RCC 7860 (cell line): ENCODE measurements at regions not wholly inside any gene's neighbourhood (a gene's known extent, or its start where the extent isn't known, plus 50 kb on each side); places are given as distances from the start of the nearest gene placed in this dataset.
A peak's percentile ranks its signal among the peaks of the same experiment; 100 is the strongest.

ENCODE experiments used
- DNase-seq: peaks from one replicate; pipeline ENCODE4 v3.0.0-alpha.2; 2015; ENCODE audit warnings: low spot score
- FAIRE-seq: peaks from 2 replicates; lab custom pipeline; 2012; peaks lifted over from hg19 to GRCh38; lab: Jason Lieb, UNC

DNA sequence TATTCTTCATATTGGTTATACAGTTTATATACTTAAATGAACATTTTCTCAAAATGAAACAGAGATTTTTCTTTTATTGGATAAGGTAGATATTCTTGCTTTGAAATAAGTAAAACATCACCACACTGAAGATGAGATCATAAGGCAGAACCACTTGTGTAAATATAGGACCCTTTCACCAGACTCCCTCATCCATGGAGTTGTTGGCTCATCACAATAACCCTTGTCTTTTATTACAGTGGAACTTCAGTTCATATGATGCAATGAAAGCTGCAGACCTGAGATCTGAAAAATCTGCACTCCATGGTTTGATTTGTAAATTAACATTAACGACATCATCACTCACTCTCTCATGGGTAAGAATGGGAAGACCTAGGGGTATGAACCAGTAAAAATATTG lies 51.9 kb upstream of the DBX2 start:
- DNase-seq (no peak), FAIRE-seq (no peak)

DNA sequence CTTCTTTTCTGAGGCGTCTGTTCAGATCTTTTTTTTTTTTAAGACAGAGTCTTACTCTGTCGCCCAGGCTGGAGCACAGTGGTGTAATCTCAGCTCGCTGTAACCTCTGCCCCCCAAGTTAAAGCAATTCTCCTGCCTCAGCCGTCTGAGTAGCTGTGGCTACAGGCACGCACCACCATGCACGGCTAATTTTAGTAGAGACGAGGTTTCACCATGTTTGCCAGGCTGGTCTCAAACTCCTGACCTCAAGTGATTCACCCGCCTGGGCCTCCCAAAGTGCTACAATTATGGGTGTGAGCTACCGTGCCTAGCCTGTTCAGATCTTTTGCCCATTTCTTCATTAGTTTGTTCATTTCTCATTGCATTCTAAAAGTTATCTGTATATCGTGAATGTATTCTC lies 55.1 kb upstream of the DBX2 start:
- DNase-seq: no peak
- no peak for FAIRE-seq

DNA sequence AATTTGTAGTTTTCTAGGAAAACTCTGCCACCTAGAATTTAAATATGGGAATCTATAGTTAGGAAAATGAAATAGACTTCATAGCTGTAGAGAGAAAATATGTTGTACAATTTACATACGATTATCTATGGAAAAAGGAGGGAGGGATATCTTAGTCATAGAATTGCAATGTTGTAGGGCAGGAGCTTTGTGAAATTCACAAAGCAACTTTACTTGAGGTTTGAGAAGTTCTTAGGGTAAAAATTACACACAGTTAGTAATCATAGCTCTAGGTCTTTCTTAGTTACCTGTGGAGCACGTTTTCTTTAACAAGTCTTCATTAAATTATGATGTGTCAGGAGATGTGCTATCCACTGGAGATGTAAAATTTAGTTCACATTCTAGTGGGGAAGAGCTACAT lies 61.4 kb upstream of the DBX2 start:
- DNase-seq: no peak
- no peak for FAIRE-seq

DNA sequence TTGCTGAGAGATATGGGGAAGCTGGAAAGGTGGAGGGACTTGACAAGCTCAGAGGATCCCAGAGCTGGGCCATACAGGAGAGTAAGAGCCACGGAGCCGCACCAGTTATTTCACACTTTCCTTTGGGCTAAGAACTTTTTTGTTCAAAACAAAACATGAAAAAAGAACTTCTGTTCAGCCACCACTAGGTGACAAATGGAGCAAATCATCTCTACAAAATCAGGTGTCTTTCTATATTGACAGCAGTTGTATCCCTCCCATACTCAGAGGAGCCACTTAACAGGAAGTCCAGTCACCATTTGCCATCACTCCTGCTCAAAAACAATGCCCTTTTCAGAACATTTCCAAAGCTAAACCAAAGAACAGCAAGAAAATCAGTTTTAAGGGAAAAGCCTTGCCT lies 70.3 kb upstream of the DBX2 start:
- FAIRE-seq (no peak), DNase-seq (no peak)

DNA sequence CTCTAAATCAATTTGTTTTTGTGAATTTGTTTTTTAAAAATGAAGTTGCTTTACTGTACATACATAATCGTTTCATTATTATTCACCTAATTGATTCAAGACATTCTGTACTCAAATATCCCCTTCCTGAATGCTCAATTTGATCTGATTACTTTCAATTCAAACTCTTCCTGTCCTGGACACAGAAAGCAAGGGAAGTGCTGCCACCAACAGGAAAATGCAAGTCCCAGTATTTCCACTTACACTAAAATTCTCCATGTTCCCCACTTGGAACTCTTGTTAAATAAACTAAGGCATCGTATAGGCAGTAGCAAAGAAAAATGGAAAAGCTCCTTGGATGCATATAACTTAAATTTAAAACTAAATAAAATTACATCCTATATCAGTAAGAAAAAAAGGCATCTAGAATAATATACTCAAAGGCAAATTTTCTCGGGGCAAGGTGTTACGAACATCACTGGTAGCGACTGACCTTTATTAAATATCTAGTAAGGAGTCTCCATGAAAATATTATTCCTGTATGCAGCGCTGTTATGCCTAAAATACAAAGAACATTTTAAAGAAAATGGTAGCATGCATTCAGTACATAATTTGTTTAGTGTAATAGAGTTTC lies 72.0 kb upstream of the DBX2 start:
- FAIRE-seq (no peak), DNase-seq (no peak)

DNA sequence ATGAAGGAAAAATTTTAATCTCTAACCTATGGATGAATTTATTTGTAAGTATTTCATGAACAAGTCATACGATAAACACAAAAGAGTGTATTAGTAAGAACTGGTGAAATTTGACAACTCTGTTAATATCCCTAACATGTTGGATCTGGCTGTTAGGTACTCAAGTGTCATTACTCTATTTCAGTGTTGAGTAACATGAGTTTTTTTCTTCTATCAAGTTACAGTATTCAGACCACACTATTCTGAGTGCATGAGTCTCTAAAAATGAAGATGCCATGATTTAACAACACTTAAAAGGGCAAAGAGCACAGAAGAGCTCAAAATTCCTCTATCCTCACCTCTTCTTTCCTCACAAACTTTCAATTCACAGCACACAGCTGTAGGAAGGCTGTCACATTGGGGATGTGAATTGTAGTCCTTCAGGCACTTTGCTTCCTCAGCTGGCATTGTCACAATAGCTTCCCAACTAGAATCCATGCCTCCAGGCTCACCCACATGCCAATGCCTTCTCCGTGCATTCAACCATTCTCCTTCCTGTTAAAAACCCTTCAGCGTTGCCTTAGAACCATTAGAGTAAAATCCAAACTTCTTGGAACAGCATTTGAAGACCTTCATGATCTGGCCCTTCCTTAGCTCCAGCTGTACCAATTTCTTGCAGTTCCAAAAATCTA lies 73.7 kb upstream of the DBX2 start:
- DNase-seq (no peak), FAIRE-seq (no peak)

DNA sequence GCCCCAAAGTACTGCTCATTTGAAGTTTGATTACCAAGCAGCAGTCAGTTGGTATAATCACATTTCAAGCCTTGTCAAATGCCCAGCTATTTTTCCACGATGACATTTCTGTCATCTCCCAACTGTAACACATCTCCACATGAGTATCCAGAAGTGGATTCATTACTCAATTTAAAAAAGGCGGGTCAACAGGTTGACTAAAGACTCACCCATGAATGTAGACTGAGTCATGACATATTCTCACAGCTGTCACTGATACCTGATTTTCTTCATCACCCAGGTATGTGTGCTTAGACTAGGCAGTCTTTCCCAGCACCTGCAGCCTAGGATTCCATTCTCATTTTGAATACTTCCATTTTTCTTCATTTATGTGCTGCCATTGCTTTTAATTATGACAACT lies 75.1 kb upstream of the DBX2 start:
- FAIRE-seq (no peak), DNase-seq (no peak)

DNA sequence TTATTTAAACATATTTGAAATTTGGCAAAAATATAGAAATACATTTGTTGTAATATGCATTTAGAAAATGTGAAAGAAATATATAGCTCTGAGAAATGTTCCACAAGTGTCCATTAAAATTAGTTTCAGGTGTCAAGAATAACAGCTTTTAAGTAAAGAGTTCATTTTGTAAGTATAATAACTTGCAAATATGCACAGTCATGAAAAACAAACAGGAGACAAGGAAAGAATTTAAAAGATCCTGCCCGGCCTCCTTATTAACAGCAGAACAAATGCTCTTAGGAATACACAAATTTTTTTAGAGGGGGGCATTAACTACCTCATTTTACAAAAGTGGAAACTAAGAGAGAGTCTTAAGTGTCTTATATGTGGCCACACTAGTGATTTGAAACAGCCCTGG lies 77.7 kb upstream of the DBX2 start:
- FAIRE-seq (no peak), DNase-seq (no peak)

DNA sequence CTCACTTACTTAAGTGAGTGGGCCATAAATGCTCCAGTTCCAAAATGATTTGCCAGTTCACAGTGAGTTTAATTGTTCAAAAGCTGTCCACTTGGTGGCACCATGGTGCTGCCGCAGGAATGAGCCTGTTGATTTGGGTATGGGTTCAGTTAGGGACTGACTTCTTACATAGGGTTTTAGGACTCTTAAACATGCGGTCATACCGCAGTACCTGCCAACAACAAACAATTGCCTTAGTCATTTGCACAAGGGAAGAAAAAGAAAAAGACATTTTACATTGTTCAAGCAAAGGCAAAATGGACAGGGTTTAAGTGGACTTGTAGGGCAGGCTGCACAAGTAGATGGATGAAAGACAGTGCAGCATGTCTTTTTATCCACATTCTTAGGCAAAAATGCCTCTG lies 80.0 kb upstream of the DBX2 start:
- DNase-seq (no peak), FAIRE-seq (peak; percentile 52)

DNA sequence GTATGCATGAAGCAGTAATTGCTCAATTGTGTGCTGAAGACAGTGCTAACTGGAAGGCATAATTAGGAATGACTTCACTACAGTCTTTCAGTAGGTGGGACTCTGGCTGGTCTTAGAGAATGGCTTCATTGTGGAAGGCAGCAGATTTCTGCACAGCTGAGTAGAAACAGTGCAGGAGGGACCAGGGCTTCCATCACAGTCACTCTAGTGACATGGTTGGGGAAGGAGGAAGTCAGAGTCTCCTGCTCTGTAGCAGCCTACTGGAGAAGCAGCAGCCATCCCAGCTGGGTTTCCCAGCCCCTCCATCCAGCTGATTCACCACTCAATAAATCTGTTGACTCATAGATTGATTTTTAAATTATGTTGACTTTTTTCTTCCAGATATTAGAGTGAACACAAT lies 80.6 kb upstream of the DBX2 start:
- FAIRE-seq (no peak), DNase-seq (no peak)

DNA sequence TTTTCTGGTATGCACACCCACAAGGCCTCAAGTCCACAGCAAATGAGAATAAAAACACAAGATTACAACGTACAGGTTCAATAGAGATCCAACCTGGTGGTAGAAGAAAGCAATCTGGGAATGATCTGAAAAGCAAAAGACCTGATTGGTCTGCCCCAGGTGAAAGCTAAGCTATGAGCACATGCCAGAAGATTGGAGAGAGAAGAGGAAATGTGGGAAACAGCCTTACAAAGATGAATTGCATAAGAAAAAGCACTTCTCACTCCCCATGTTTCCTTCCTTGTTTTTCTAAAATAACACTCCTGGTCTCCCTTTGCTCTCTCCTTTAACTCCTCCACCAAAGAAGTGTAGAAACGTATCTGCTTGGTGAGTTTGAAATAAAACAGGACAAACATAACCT lies 77.3 kb upstream of the ANO6 start:
- no peak for FAIRE-seq
- DNase-seq: no peak

DNA sequence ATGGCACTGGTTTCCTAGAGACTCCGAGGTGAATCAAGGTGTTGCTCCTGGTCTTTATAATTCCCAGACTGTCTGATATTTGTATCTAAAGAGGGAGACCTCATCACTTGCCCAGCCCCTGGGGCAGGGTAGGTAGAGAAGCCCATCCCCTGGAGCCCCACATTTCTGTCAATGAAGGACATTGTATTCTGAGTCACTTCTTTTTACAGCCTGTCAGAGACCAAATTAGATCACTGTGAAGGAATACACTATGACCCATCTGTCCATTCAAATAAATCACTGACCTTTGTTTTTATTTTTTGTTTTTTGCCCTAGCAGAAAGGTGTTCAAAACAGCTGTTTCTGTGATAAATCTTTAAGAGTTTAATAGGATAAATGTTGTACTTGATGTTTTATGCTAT lies 67.9 kb upstream of the ANO6 start:
- no peak for DNase-seq
- no peak for FAIRE-seq

DNA sequence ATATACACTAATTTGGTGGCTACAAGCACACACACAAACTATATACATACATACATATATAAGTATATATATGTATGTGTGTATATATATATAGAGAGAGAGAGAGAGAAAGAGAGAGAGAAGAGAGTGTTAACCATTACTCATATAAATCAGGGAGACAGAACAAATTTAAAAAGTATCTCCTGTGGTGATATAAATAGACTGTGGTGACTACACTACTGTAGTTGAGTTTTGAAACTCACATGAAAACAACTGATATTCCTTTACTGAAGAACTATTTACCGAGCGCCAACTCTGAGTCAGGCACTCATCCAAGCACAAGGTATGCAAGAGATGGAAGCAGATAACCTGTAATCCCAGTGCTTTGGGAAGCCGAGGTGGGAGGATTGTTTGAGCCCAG lies 67.3 kb upstream of the ANO6 start:
- no peak for DNase-seq
- no peak for FAIRE-seq

DNA sequence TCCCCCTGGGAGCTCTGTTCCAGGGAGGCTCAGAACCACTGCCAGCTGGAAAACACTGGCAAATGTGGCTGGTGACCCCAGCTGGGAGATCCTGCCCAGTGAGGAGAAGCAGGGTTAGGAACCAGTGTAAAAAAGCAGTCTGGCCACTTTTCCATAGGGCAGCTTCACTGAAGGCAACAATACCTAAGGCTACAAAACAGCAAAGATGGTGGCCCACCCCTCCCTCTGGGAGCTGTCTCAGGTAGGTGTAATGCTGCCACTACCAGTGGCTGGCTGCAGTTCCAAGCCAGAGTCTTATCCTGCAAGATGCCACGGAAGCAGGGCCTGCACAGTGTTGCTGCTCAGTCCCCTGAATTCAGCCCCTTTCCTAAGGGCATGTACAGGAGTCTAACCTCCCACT lies 50.6 kb upstream of the ANO6 start:
- no peak for FAIRE-seq
- DNase-seq: no peak

DNA sequence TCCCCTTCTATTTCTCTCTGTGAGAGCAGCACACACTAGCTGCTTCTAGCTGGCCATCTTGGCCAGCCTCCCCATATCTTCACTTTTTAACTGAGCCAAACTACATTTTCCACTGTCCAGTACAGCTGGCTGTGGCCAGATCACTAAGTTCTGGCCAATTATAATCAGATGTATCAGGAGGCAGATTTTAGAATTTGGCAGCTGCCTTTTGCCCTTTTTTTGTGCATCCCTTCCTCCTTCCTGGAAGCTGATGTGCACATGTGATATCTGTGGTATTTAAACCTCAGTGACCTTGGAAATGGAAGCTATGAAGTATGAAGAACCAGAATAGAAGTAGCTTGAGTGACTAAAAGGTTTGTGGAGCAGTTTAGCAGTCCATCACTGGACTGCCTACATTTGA lies 49.8 kb upstream of the ANO6 start:
- no peak for DNase-seq
- FAIRE-seq: no peak
